Panc1 (cell line): ENCODE measurements at regions not wholly inside any gene's neighbourhood (a gene's known extent, or its start where the extent isn't known, plus 50 kb on each side); places are given as distances from the start of the nearest gene placed in this dataset.

ENCODE experiments used
- ATAC-seq: fragments of 200-7000 bp; cut with Tn5 transposase; 2 replicates; pipeline ENCODE4 v1.9.1; 2020; ENCODE audit warnings: mild to moderate bottlenecking, moderate library complexity
- BruUV-seq: library from RNA; stranded (reverse); fragments of 400-500 nt; replicated peaks from 2 replicates; lab custom pipeline; 2021; lab: Mats Ljungman, UMichigan
- CTCF ChIA-PET: fragments of 300-600 bp; sonication (Branson Sonifier 250); formaldehyde crosslinking; loops from one replicate; lab custom pipeline; 2022; ENCODE audit warnings: antibody characterized with exemption; lab: Charles Lee
- POLR2A ChIA-PET: fragments of 300-600 bp; sonication (Branson Sonifier 250); formaldehyde crosslinking; loops from one replicate; lab custom pipeline; 2022; ENCODE audit warnings: antibody characterized with exemption; lab: Charles Lee
- DNase-seq: peaks from one replicate; pipeline ENCODE4 v3.0.0-alpha.2; 2010; ENCODE audit warnings: low read depth, low spot score
- H3K27ac ChIP-seq: 2 replicates; pipeline ENCODE4 v1.5.1; 2011; ENCODE audit warnings: mild to moderate bottlenecking, low read length, inconsistent platforms
- H3K27me3 ChIP-seq: fragments of 200-500 bp; sonication (Bioruptor generic); 2 replicates; pipeline ENCODE4 v1.6.0; 2014; ENCODE audit warnings: low read length, inconsistent platforms; ENCODE audit not compliant: control insufficient read depth, insufficient read depth
- H3K36me3 ChIP-seq: fragments of 200-500 bp; sonication (Bioruptor generic); 2 replicates; pipeline ENCODE4 v1.5.1; 2014; ENCODE audit warnings: inconsistent platforms, mild to moderate bottlenecking, low read length, moderate library complexity; ENCODE audit not compliant: control insufficient read depth, insufficient read depth
- H3K4me1 ChIP-seq: 2 replicates; pipeline ENCODE4 v1.5.1; 2011; ENCODE audit warnings: inconsistent platforms, mild to moderate bottlenecking, low read length, moderate library complexity; ENCODE audit not compliant: control insufficient read depth, insufficient read depth
- H3K4me3 ChIP-seq, 2 experiments: 2 replicates each; pipeline ENCODE4 v1.5.1; 2011 to 2012; ENCODE audit warnings: low read depth in 2 of 2, low read length in 2 of 2, mild to moderate bottlenecking in 2 of 2, inconsistent platforms in 1 of 2, moderate library complexity in 1 of 2
- H3K9me3 ChIP-seq: fragments of 200-500 bp; sonication (Bioruptor generic); 2 replicates; pipeline ENCODE4 v1.5.1; 2014; ENCODE audit warnings: low read depth, mild to moderate bottlenecking, inconsistent platforms, low read length, moderate library complexity; ENCODE audit not compliant: control insufficient read depth, insufficient read depth
- CTCF ChIP-seq: fragments of 450-650 bp; IDR thresholded peaks from 2 replicates; pipeline ENCODE4 v1.5.1; 2017; ENCODE audit warnings: mild to moderate bottlenecking
- POLR2AphosphoS5 ChIP-seq: IDR thresholded peaks from 2 replicates; pipeline ENCODE4 v1.6.1; 2012; ENCODE audit warnings: mild to moderate bottlenecking, low read depth, low read length, moderate library complexity
- REST ChIP-seq, 2 experiments: IDR thresholded peaks; 2 replicates each; pipeline ENCODE4 v1.6.1; 2011 to 2012; ENCODE audit warnings: low read depth in 2 of 2, control low read depth in 1 of 2, low read length in 1 of 2, mild to moderate bottlenecking in 1 of 2, moderate library complexity in 1 of 2; ENCODE audit not compliant: insufficient read depth in 1 of 2
- SIN3A ChIP-seq: IDR thresholded peaks from 2 replicates; pipeline ENCODE4 v1.6.1; 2012; ENCODE audit warnings: low read depth, mild to moderate bottlenecking, low read length, moderate library complexity, borderline replicate concordance; ENCODE audit not compliant: insufficient read depth
- TCF7L2 ChIP-seq: IDR thresholded peaks from 2 replicates; pipeline ENCODE4 v1.6.1; 2011; ENCODE audit warnings: mild to moderate bottlenecking, low read depth, low read length, inconsistent platforms
- in situ Hi-C: cut with HindIII; loops from 2 replicates; pipeline ENCODE4 v1.10.0; 2016; ENCODE audit warnings: low sequenced_read_pairs, low pct_unique_long_range_greater_than_20kb
- intact Hi-C: fragments of 100-400 bp; cut with micrococcal nuclease; formaldehyde crosslinking; loops from one replicate; pipeline ENCODE4 v1.10.0; 2022; ENCODE audit not compliant: unreplicated experiment

- ChIA-PET POLR2A (no interaction called here), CTCF (no interaction called here)
- ATAC-seq (no peak), DNase-seq (no peak)
- H3K9me3 ChIP-seq = no peaks in the 10 kb centered on the region
- peak overlapping the region; percentile 24; the same call in 1 of the 2 replicates for H3K27ac ChIP-seq
- intact Hi-C loops (no loop called here), in situ Hi-C loops (no loop called here)
- no TSS peak for BruUV-seq
- H3K4me1 ChIP-seq = peaks cover 14% of the 10 kb centered on the region
- no peaks in the 10 kb centered on the region for H3K36me3 ChIP-seq
- H3K4me3 ChIP-seq = no peak overlapping the region
- TF ChIP-seq REST (IDR thresholded peaks at IDR 0.05; ENCODE audit: insufficient read depth in 1 of 2, low read depth in 2 of 2, low read length in 1 of 2) (no peak), POLR2AphosphoS5 (no peak), TCF7L2 (no peak), CTCF (no peak), SIN3A (no peak)
- H3K27me3 ChIP-seq = no peaks in the 10 kb centered on the region
These were observed 86.8 kb upstream of the SH3BP4 start for GRCh38 chr2:234865040-234865439.

DNA sequence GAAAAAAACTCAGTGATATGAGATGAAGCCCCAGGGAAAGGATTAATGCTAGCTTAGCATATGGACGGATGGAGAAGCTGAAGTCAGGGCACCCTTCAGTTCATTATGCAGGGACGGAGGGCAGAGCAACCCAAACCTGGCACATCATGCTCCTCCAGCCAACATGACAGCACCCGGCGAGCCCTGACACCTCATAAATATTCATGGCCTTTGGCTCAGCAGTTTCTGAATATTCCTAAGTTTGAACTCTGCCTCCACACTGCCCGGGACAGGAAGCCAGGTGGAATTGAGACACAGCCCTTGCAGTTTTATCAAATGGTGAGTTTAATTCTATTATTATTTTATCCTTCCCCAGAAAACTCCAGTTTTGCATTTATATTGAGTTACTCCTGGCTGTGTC, 87.3 kb upstream of the SH3BP4 start:
- Histone ChIP-seq H3K4me1 (peaks cover 14% of the 10 kb centered on the region), H3K4me3 (no peak overlapping the region), H3K36me3 (no peaks in the 10 kb centered on the region), H3K27ac (peak overlapping the region; percentile 10; the same call in 1 of the 2 replicates), H3K9me3 (no peaks in the 10 kb centered on the region), H3K27me3 (no peaks in the 10 kb centered on the region)
- TF ChIP-seq POLR2AphosphoS5 = no peak
- TF ChIP-seq CTCF = no peak
- TF ChIP-seq SIN3A = no peak
- no peak for TF ChIP-seq TCF7L2
- TF ChIP-seq REST (IDR thresholded peaks at IDR 0.05; ENCODE audit: insufficient read depth in 1 of 2, low read depth in 2 of 2, low read length in 1 of 2) = no peak
- ChIA-PET POLR2A (no interaction called here), CTCF (interaction anchor here (0.6 to 0.7 kb wide), 2 partner anchors 17 to 82 kb away, joined by 3 read pairs; no protein-coding TSS in a partner anchor)
- intact Hi-C loops (no loop called here), in situ Hi-C loops (no loop called here)
- no peak for DNase-seq
- no peak for ATAC-seq
- no TSS peak for BruUV-seq
